ENCODE measurements at regions not wholly inside any gene's neighbourhood (a gene's known extent, or its start where the extent isn't known, plus 50 kb on each side); places are given as distances from the start of the nearest gene placed in this dataset.

GRCh38 chr12:73418541-73418940 lies 1119.1 kb upstream of the ATXN7L3B start:
- TF ChIP-seq CTCF (optimal IDR thresholded peaks at IDR 0.05 in 1 of 3, IDR thresholded peaks at IDR 0.05 in 1 of 3, conservative IDR thresholded peaks at IDR 0.05 in 1 of 3; ENCODE audit: extremely low read depth in 1 of 3, insufficient read depth in 2 of 3, low read length in 3 of 3) = no peak
- no peak for TF ChIP-seq EZH2 (IDR thresholded peaks at IDR 0.05; ENCODE audit: low read length)

All from keratinocyte (primary cell).